Hepatocyte (in vitro differentiated cells): ENCODE measurements at regions not wholly inside any gene's neighbourhood (a gene's known extent, or its start where the extent isn't known, plus 50 kb on each side); places are given as distances from the start of the nearest gene placed in this dataset.

ENCODE experiments used
- DNase-seq: peaks from one replicate; pipeline ENCODE4 v3.0.0-alpha.2; 2016; ENCODE audit warnings: low spot score
- H2AFZ ChIP-seq: fragments of 200-600 bp; sonication (generic); 2 replicates; pipeline ENCODE4 v1.6.0; 2016; ENCODE audit warnings: antibody characterized with exemption, mild to moderate bottlenecking
- H3K27ac ChIP-seq: fragments of 200-600 bp; sonication (generic); 2 replicates; pipeline ENCODE4 v1.5.1; 2016; ENCODE audit warnings: mild to moderate bottlenecking
- H3K27me3 ChIP-seq: fragments of 200-600 bp; sonication (generic); 2 replicates; pipeline ENCODE4 v1.6.1; 2016
- H3K36me3 ChIP-seq: fragments of 200-600 bp; sonication (generic); replicated peaks from 2 replicates; pipeline ENCODE4 v1.5.1; 2016; ENCODE audit warnings: low read depth; ENCODE audit not compliant: insufficient read depth
- H3K4me1 ChIP-seq: fragments of 200-600 bp; sonication (generic); 2 replicates; pipeline ENCODE4 v1.5.1; 2016; ENCODE audit warnings: mild to moderate bottlenecking, moderate library complexity; ENCODE audit not compliant: insufficient read depth
- H3K4me2 ChIP-seq: fragments of 200-600 bp; sonication (generic); 2 replicates; pipeline ENCODE4 v1.6.0; 2016
- H3K4me3 ChIP-seq: fragments of 200-600 bp; sonication (generic); 2 replicates; pipeline ENCODE4 v1.5.1; 2016; ENCODE audit warnings: mild to moderate bottlenecking
- H3K79me2 ChIP-seq: fragments of 200-600 bp; sonication (generic); 2 replicates; pipeline ENCODE4 v1.6.0; 2017; ENCODE audit warnings: mild to moderate bottlenecking
- H3K9me2 ChIP-seq: fragments of 200-600 bp; sonication (generic); replicated peaks from 2 replicates; pipeline ENCODE4 v1.6.0; 2017; ENCODE audit warnings: mild to moderate bottlenecking; ENCODE audit not compliant: insufficient read depth
- H3K9me3 ChIP-seq: fragments of 200-600 bp; sonication (generic); 2 replicates; pipeline ENCODE4 v1.5.1; 2016; ENCODE audit warnings: low read depth, mild to moderate bottlenecking
- H4K20me1 ChIP-seq: fragments of 200-600 bp; sonication (generic); 2 replicates; pipeline ENCODE4 v1.6.0; 2016; ENCODE audit warnings: mild to moderate bottlenecking; ENCODE audit not compliant: insufficient read depth, poor library complexity, severe bottlenecking
- CTCF ChIP-seq: fragments of 200-600 bp; sonication (generic); IDR thresholded peaks from 2 replicates; pipeline ENCODE4 v1.5.1; 2016; ENCODE audit warnings: antibody characterized with exemption, mild to moderate bottlenecking; ENCODE audit not compliant: poor library complexity
- EZH2 ChIP-seq: fragments of 200-600 bp; sonication (generic); IDR thresholded peaks from 2 replicates; pipeline ENCODE4 v1.6.1; 2016; ENCODE audit warnings: antibody characterized with exemption, mild to moderate bottlenecking, borderline replicate concordance
- EZH2phosphoT487 ChIP-seq: fragments of 200-600 bp; sonication (generic); IDR thresholded peaks from one replicate; pipeline ENCODE4 v1.6.1; 2018; ENCODE audit warnings: antibody characterized with exemption, mild to moderate bottlenecking, low read depth, moderate library complexity; ENCODE audit not compliant: unreplicated experiment, severe bottlenecking
- WGBS: methylation state at CpG from one replicate; pipeline ENCODE4 v1.1.6; 2016; ENCODE audit warnings: low lambda C conversion rate; ENCODE audit errors: missing lambda C conversion rate; 5-methylcytosine and 5-hydroxymethylcytosine counted together

- TF ChIP-seq EZH2 (no peak), CTCF (no peak), EZH2phosphoT487 (no peak)
- no peak for DNase-seq
- Histone ChIP-seq H3K9me2 (no peaks in the 10 kb centered on the region), H3K4me2 (no peak overlapping the region), H3K4me1 (no peaks in the 10 kb centered on the region), H3K79me2 (no peaks in the 10 kb centered on the region), H3K4me3 (no peak overlapping the region), H3K27me3 (no peaks in the 10 kb centered on the region), H3K9me3 (no peaks in the 10 kb centered on the region), H2AFZ (no peak overlapping the region), H3K36me3 (no peaks in the 10 kb centered on the region), H4K20me1 (no peaks in the 10 kb centered on the region), H3K27ac (no peak overlapping the region)
Measured at GRCh38 chr21:37967036-37967435, 50.8 kb upstream of the KCNJ6 start.

- WGBS = 82% methylated on average over 3 of the region's 3 CpGs
- H4K20me1 ChIP-seq = no peaks in the 10 kb centered on the region
- DNase-seq = no peak
- no peaks in the 10 kb centered on the region for H3K27me3 ChIP-seq
- no peak overlapping the region for H3K4me2 ChIP-seq
- no peaks in the 10 kb centered on the region for H3K9me3 ChIP-seq
- H3K9me2 ChIP-seq = no peaks in the 10 kb centered on the region
- H3K36me3 ChIP-seq = no peaks in the 10 kb centered on the region
- no peak overlapping the region for H3K4me3 ChIP-seq
- no peak overlapping the region for H2AFZ ChIP-seq
- no peaks in the 10 kb centered on the region for H3K79me2 ChIP-seq
- H3K27ac ChIP-seq = no peak overlapping the region
- no peaks in the 10 kb centered on the region for H3K4me1 ChIP-seq
- TF ChIP-seq EZH2phosphoT487 (no peak), CTCF (no peak), EZH2 (no peak)
Measured at GRCh38 chr21:37968744-37969143, 52.5 kb upstream of the KCNJ6 start.

- TF ChIP-seq EZH2 = no peak
- H3K27me3 ChIP-seq = no peaks in the 10 kb centered on the region
Measured at GRCh38 chr21:37970548-37970947, 54.3 kb upstream of the KCNJ6 start.

GRCh38 chr21:37971390-37971950, 55.2 kb upstream of the KCNJ6 start:
- Histone ChIP-seq H4K20me1 (no peaks in the 10 kb centered on the region), H3K4me2 (no peak overlapping the region), H2AFZ (no peak overlapping the region), H3K79me2 (no peaks in the 10 kb centered on the region), H3K27me3 (no peaks in the 10 kb centered on the region), H3K4me1 (no peaks in the 10 kb centered on the region), H3K9me3 (no peaks in the 10 kb centered on the region), H3K27ac (no peak overlapping the region), H3K36me3 (no peaks in the 10 kb centered on the region), H3K4me3 (no peak overlapping the region), H3K9me2 (no peaks in the 10 kb centered on the region)
- DNase-seq = peak; percentile 11
- WGBS = 55% methylated on average over 6 of the region's 6 CpGs
- TF ChIP-seq CTCF (no peak), EZH2 (no peak), EZH2phosphoT487 (no peak)

More at GRCh38 chr21:37970548-37970947, 54.3 kb upstream of the KCNJ6 start:
- DNase-seq = no peak
- Histone ChIP-seq H3K79me2 (no peaks in the 10 kb centered on the region), H3K4me3 (no peak overlapping the region), H3K4me1 (no peaks in the 10 kb centered on the region), H3K36me3 (no peaks in the 10 kb centered on the region), H3K9me3 (no peaks in the 10 kb centered on the region), H3K4me2 (no peak overlapping the region), H3K9me2 (no peaks in the 10 kb centered on the region), H2AFZ (no peak overlapping the region), H3K27ac (no peak overlapping the region), H4K20me1 (no peaks in the 10 kb centered on the region)
- 89% methylated on average over 4 of the region's 4 CpGs for WGBS
